Fibroblast of mammary gland (primary cell): ENCODE measurements at regions not wholly inside any gene's neighbourhood (a gene's known extent, or its start where the extent isn't known, plus 50 kb on each side); places are given as distances from the start of the nearest gene placed in this dataset.
"Not testable (repeated sequence)": the region's sequence is repeated elsewhere in the genome, so short reads cannot be mapped to it uniquely, and the experiment has no call there.

Source experiments
- DNase-seq: peaks from one replicate; pipeline ENCODE4 v3.0.0-alpha.2; 2010; ENCODE audit warnings: low read depth
- H3K4me3 ChIP-seq: 2 replicates; pipeline ENCODE4 v1.5.1; 2011; ENCODE audit warnings: low read depth, mild to moderate bottlenecking, low read length, moderate library complexity; ENCODE audit not compliant: control insufficient read depth
- CTCF ChIP-seq: conservative IDR thresholded peaks from 2 replicates; pipeline ENCODE4 v1.5.1; 2011; ENCODE audit warnings: low read depth, low read length, inconsistent platforms; ENCODE audit not compliant: control insufficient read depth, insufficient read depth

DNA sequence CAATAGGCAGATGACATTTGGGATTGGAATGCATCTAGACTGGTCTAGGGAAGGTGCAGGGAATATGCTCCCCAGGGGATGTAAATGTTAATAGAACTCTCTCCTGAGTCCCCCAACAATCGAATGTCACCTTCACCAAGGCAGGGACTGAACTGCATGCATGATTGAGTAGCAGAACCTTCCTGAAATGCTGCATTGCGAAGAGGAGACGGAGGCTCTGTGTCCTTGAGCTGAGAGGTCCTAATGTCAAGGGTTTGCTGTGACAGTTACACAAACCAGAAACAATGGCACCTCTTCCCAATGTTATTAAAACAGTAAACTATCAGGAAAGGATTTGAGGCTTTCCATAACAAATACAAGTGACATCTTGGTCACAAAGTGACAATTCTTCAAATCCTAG is 117.5 kb upstream of the SFSWAP start:
- no peak for TF ChIP-seq CTCF
- no peak for DNase-seq
- H3K4me3 ChIP-seq: no peak overlapping the region

GRCh38 chr12:131596115-131596514 is 114.8 kb upstream of the SFSWAP start:
- DNase-seq: no peak
- no peak for TF ChIP-seq CTCF
- no peak overlapping the region for H3K4me3 ChIP-seq

GRCh38 chr12:131597333-131597732 is 113.6 kb upstream of the SFSWAP start:
- no peak for TF ChIP-seq CTCF
- no peak overlapping the region for H3K4me3 ChIP-seq
- DNase-seq: no peak

DNA sequence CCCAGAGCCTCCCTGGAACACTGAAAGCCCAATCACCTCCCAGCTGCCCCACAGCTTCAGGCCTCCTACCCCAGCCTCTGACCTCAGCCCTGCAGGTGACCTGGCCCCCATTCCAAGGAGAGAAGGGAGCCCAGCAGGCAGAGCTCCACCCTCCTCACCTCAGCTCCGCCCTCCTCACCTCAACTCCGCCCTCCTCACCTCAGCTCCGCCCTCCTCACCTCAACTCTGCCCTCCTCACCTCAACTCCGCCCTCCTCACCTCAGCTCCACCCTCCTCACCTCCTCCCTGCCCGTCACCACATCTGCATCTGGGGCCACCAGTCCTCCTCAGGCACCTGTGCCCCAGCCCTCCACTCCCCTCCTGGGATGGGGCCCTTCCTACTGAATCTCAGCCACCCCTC is 112.2 kb upstream of the SFSWAP start:
- TF ChIP-seq CTCF: no peak
- no peak for DNase-seq

GRCh38 chr12:131599190-131600159 is 111.4 kb upstream of the SFSWAP start:
- H3K4me3 ChIP-seq: no peak overlapping the region
- no peak for TF ChIP-seq CTCF
- DNase-seq: no peak

More for the DNA sequence above, 112.2 kb upstream of the SFSWAP start:
- no peak overlapping the region for H3K4me3 ChIP-seq

- TF ChIP-seq CTCF: no peak
- DNase-seq: no peak
- H3K4me3 ChIP-seq: no peak overlapping the region
Measured at GRCh38 chr12:131600160-131600532, 110.7 kb upstream of the SFSWAP start.

DNA sequence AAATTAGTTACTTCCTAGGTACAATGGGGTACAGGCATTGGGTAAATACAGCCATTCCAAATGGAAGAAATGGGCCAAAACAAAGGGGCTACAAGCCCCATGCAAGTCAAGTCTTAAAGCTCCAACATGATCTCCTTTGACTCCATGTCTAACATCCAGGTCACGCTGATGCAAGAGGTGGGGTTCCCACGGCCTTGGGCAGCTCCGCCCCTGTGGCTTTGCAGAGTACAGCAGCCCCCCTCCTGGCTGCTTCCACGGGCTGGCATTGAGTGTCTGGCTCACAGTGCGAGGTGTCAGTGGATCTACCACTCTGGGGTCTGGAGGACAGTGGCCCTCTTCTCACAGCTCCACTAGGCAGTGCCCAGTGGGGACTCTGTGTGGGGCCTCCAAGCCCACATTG is 109.4 kb upstream of the SFSWAP start:
- H3K4me3 ChIP-seq, DNase-seq: not testable (repeated sequence)
